GM20000 (cell line): ENCODE measurements at regions not wholly inside any gene's neighbourhood (a gene's known extent, or its start where the extent isn't known, plus 50 kb on each side); places are given as distances from the start of the nearest gene placed in this dataset.

Experiments
- DNase-seq: peaks from one replicate; pipeline ENCODE4 v3.0.0; 2012; ENCODE audit warnings: low spot score
- CTCF ChIP-seq: IDR thresholded peaks from 2 replicates; pipeline ENCODE4 v1.5.1; 2012; ENCODE audit warnings: mild to moderate bottlenecking, control low read depth; ENCODE audit errors: extremely low read depth, missing control alignments

GRCh38 chr2:139967665-139968064 lies 1187.5 kb upstream of the NXPH2 start:
- TF ChIP-seq CTCF, result no peak

DNA sequence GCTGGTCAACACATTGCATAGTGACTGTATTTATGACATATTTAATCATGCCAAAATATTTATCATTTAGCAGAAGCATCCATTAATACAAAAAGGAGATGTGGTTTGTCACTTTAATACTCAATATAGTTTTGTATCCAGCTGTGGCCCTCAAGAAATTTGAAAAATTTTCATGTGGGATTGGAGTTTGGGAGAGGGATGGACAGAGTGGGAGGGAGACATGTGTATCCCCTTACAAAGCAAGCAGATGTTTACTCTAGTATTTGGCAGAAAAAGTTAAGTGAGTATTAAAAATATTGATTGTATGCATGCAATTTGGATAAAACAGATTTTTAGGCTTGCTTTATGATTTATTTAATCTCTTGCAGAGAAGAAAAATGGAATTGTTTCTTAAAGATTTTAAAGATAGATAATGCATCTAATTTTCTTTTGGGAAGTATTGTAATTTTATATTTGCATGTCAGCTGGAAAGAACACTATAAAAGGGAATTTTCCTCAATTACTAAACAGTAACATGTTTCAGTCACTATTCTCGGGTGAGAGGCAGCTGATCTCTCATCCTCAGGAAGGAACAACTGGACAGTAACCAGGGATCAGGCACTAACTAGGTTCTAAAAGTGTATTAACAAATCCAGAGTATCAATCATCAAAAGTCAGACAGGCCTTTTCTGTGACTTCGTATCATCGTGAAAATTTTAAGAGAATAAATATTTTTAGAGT lies 1184.7 kb upstream of the NXPH2 start:
- no peak for TF ChIP-seq CTCF
- DNase-seq, result no peak

More at GRCh38 chr2:139967665-139968064, 1187.5 kb upstream of the NXPH2 start:
- DNase-seq, result no peak

- no peak for DNase-seq
- no peak for TF ChIP-seq CTCF
Measured at GRCh38 chr2:139963863-139964355, 1183.7 kb upstream of the NXPH2 start.

GRCh38 chr2:139949242-139949972 lies 1169.2 kb upstream of the NXPH2 start:
- DNase-seq, result no peak
- no peak for TF ChIP-seq CTCF

DNA sequence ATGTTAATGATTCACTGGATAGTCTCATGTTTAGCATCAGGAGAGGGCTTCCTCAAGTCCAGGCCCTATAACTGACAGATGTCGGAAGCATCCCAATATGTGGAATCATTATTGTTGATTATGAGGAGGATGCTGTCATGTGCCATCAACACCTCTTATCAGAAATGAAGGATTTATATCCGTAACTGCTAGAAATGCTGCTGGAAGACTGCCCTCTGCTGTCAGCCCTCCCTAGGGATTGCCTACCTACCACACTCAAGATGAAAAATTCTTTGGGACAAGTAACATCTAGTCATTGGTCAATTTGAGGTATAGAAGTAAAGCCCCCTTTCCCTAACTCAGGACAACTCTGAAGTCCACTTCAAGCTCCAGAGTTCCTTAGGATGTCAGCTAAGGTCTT lies 1166.5 kb upstream of the NXPH2 start:
- no peak for DNase-seq
- TF ChIP-seq CTCF, result no peak

- DNase-seq, result no peak
- no peak for TF ChIP-seq CTCF
Measured at GRCh38 chr2:139940686-139941085, 1160.5 kb upstream of the NXPH2 start.

GRCh38 chr2:139925903-139926302 lies 1145.7 kb upstream of the NXPH2 start:
- TF ChIP-seq CTCF, result no peak
- DNase-seq, result no peak
